Activated CD4-positive, alpha-beta T cell treated with anti-CD3 and anti-CD28 coated beads, Interleukin-2, amount 10 ng/mL, durations not matched to agents 24 days and 14 days (primary cell): ENCODE measurements at regions not wholly inside any gene's neighbourhood (a gene's known extent, or its start where the extent isn't known, plus 50 kb on each side); places are given as distances from the start of the nearest gene placed in this dataset.

Source experiments
- DNase-seq: peaks from one replicate; pipeline ENCODE4 v3.0.0; 2022
- H3K27ac Mint-ChIP-seq: one replicate; pipeline ENCODE4 v1.8.0; 2022; ENCODE audit warnings: mild to moderate bottlenecking, mixed read lengths
- H3K27me3 Mint-ChIP-seq: one replicate; pipeline ENCODE4 v1.8.0; 2022; ENCODE audit warnings: mixed read lengths
- H3K36me3 Mint-ChIP-seq: one replicate; pipeline ENCODE4 v1.8.0; 2022; ENCODE audit warnings: low read depth, mild to moderate bottlenecking, mixed read lengths
- H3K4me1 Mint-ChIP-seq: one replicate; pipeline ENCODE4 v1.8.0; 2021; ENCODE audit warnings: mixed read lengths
- H3K4me3 Mint-ChIP-seq: one replicate; pipeline ENCODE4 v1.8.0; 2022; ENCODE audit warnings: mild to moderate bottlenecking, moderate library complexity, mixed read lengths
- H3K9me3 Mint-ChIP-seq: one replicate; pipeline ENCODE4 v1.8.0; 2021; ENCODE audit warnings: mixed read lengths
- intact Hi-C: fragments of 100-400 bp; cut with micrococcal nuclease; formaldehyde crosslinking; loops from one replicate; pipeline ENCODE4 v1.15.1; 2023

DNA sequence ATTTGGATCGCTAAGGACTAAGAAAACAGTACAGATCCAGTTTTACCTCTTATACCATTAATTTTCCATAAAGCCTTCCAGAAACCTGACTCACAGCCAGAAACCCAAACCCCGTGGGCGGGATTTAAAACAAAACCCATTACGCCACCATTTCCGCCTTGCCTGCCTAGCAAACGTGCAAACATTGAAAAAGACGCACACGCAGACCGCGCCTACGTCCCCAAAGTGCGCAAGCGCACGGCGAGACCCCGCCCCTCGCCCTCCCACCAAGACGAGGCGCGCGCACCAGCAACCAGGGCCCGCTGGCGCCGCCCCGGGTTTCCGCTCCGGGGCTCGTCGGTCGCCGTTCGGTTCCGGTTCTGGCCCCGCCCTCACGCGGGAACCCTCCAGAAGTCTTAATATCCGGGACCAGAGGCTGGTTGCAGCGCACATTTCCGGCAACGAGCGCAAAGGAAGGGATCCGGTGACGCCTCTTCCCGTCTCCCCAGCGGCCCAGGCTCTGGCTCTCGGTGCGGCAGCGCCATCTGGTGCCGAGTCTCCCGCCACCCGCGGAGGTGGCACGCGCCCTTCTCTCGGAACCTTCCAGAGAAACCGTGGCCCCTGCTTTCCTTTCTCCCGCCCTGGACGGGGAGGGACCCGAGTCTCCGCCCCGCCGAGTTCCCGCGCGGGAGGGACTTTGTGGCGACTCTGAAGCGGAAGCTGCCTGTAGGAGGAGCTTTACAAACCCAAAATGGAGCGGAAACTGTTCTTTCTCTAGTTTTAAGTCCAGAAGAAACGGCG, 256.9 kb upstream of the STARD13 start:
- H3K36me3 Mint-ChIP-seq: peaks cover 3% of the 10 kb centered on the region
- peaks cover 11% of the 10 kb centered on the region for H3K9me3 Mint-ChIP-seq
- peak overlapping the region; percentile 90 for H3K4me3 Mint-ChIP-seq
- H3K27me3 Mint-ChIP-seq: peaks cover 2% of the 10 kb centered on the region
- intact Hi-C loops: loop anchor here (1.0 to 10.0 kb wide), 19 partner anchors 45 to 1508 kb away; partner anchors contain the start of genes BRCA2, FRY, N4BP2L2 and PDS5B
- peaks cover 37% of the 10 kb centered on the region for H3K4me1 Mint-ChIP-seq
- H3K27ac Mint-ChIP-seq: peak overlapping the region; percentile 99
- peak; percentile 100 for DNase-seq

DNA sequence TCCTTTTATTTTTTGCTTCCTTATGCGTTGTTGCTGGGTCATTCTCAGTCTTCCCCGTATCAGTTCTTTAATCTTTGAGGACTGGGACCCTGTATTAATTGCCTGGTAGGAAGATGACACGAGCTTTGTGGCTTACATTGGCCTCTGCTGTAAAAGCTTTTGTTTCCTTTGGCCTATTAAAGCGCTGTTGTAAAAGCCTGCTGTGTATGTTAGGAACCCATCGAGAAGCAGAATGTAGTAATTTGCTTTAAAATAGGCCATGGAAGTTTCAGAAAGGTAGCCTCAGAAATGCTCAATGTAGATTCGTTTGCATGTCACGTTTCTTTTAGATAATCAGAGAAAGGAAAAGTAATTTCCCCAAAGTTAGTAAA, 257.5 kb upstream of the STARD13 start:
- peak overlapping the region; percentile 99 for H3K27ac Mint-ChIP-seq
- H3K4me1 Mint-ChIP-seq: peaks cover 36% of the 10 kb centered on the region
- H3K36me3 Mint-ChIP-seq: peaks cover 3% of the 10 kb centered on the region
- H3K4me3 Mint-ChIP-seq: peak overlapping the region; percentile 90
- peaks cover 11% of the 10 kb centered on the region for H3K9me3 Mint-ChIP-seq
- intact Hi-C loops: loop anchor here (1.0 to 10.0 kb wide), 7 partner anchors 46 to 1508 kb away; partner anchors contain the start of genes BRCA2, FRY and ZAR1L
- no peak for DNase-seq
- peaks cover 2% of the 10 kb centered on the region for H3K27me3 Mint-ChIP-seq

DNA sequence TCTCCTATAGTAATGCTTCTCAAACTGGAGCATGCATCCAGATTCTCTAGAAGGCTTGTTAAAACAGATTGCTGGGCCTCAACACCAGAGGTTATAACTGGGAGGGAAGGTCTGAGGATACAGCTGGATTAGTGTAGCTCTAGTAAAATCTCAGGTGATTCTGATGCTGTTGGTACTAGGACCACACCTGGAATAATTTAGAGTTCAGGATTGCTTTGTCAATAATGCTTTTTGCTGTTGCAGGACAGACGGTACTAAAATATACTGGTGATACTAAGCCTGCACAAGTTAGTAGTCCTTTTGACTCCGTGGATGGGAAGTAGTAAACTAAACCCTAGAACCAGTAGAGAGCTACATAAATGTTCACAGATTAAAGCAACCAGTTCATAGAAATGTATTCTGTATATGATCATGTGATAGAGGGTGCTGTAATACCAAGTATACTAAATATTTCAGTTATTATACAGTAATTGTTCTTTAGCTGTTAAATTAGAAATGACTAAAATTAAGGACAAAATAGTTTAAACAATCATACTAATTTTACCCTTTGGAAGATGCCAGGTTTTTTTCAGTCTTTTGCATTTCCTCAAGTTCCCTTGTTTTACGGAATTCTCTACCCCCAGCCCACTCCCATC, 258.2 kb upstream of the STARD13 start:
- Mint-ChIP-seq H3K27me3 (peaks cover 2% of the 10 kb centered on the region), H3K4me1 (peaks cover 36% of the 10 kb centered on the region), H3K4me3 (peak overlapping the region; percentile 90), H3K9me3 (peaks cover 11% of the 10 kb centered on the region), H3K27ac (peak overlapping the region; percentile 99), H3K36me3 (peaks cover 3% of the 10 kb centered on the region)
- intact Hi-C loops: loop anchor here (1.0 to 10.0 kb wide), 7 partner anchors 46 to 1509 kb away; partner anchors contain the start of genes BRCA2, FRY and ZAR1L
- peak; percentile 66 for DNase-seq

DNA sequence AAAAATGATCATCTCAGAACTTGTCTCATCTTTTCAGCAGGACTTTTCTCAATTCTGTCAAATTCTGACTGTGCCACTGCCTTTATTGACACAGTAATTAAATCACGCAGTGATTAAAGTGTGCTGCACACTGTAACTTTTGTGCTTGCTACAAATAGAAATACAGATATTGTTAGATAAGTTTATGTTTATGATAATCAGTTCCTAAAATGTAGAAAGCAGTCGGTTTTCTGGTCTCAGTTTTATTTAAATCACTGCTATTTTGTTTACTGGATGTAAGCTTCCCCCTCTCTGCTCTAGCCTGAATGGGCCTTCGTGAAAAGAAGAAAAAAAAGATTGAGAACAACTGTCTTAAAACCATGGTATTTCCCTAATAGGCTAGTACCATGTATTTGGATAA, 258.8 kb upstream of the STARD13 start:
- DNase-seq: no peak
- H3K27me3 Mint-ChIP-seq: peaks cover 2% of the 10 kb centered on the region
- peaks cover 11% of the 10 kb centered on the region for H3K9me3 Mint-ChIP-seq
- intact Hi-C loops: loop anchor here (5.0 to 10.0 kb wide), 3 partner anchors 47 to 1510 kb away; partner anchors contain the start of gene FRY
- peaks cover 3% of the 10 kb centered on the region for H3K36me3 Mint-ChIP-seq
- peak overlapping the region; percentile 99 for H3K27ac Mint-ChIP-seq
- H3K4me3 Mint-ChIP-seq: peak overlapping the region; percentile 90
- H3K4me1 Mint-ChIP-seq: peaks cover 36% of the 10 kb centered on the region

DNA sequence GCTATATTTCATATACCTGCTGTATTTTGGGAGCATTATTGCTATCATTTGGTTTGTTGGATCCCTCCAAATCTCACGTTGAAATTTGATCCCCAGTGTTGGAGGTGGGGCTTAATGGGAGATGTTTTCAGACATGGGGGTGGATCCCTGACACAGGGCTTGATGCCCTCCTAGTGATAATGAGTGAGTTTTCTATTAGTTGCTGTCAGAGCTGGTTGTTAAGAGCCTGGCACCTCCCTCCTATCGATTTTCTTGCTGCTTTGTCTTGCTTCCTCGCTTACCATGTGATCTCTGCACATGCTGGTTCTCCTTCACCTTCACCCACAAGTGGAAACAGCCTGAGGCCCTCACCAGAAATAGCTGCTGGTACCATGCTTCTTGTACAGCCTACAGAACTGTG, 259.9 kb upstream of the STARD13 start:
- peaks cover 1% of the 10 kb centered on the region for H3K36me3 Mint-ChIP-seq
- H3K4me1 Mint-ChIP-seq: peaks cover 33% of the 10 kb centered on the region
- intact Hi-C loops: loop anchor here (10.0 kb wide), 1 partner anchor 1511 kb away; the partner anchor contains the start of gene FRY
- no peak overlapping the region for H3K27ac Mint-ChIP-seq
- H3K27me3 Mint-ChIP-seq: peaks cover 2% of the 10 kb centered on the region
- DNase-seq: no peak
- peaks cover 7% of the 10 kb centered on the region for H3K9me3 Mint-ChIP-seq
- H3K4me3 Mint-ChIP-seq: no peak overlapping the region

DNA sequence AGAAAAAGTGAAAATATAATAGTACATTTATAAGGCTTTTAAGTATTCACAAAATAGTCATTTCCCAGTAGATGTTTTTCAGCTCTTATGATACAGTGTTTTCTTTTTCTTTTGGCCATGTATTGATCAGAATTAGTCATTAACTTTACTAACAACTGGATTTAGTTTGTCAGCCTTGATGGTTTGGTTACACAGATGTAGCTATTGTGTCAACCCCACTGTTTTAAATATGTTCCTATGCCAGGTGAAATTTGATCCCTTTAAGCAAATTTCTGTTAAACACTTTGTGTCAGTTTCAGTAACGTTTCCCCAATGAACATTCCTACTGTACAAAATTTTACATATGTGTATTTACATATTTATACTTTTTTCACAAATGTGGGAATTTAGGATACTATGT, 261.5 kb upstream of the STARD13 start:
- Mint-ChIP-seq H3K27me3 (peaks cover 2% of the 10 kb centered on the region), H3K27ac (no peak overlapping the region), H3K36me3 (no peaks in the 10 kb centered on the region), H3K9me3 (peaks cover 6% of the 10 kb centered on the region), H3K4me3 (no peak overlapping the region), H3K4me1 (peaks cover 23% of the 10 kb centered on the region)
- intact Hi-C loops: loop anchor here (10.0 kb wide), 1 partner anchor 1512 kb away; the partner anchor contains the start of gene FRY
- DNase-seq: no peak

DNA sequence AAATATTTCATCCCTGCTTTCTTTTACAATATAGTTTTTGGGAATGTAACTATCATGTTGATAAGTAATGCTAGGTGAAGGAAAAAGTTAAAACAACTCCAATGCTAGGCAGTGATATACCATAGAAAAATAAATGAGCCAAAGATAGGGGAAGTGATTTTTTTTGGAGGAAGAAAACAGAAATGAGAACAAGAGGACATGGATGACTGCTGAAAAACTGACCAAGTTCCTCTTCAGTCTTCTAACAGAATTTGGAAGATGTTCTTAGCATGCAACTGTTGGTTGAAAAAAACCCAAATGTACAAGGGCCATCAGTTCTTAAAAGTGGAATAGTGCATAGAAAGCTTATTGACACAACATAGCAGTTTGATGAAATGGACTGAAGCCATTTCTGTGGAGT, 262.5 kb upstream of the STARD13 start:
- Mint-ChIP-seq H3K4me3 (no peak overlapping the region), H3K36me3 (no peaks in the 10 kb centered on the region), H3K27ac (no peak overlapping the region), H3K9me3 (peaks cover 9% of the 10 kb centered on the region), H3K4me1 (peaks cover 20% of the 10 kb centered on the region), H3K27me3 (no peaks in the 10 kb centered on the region)
- intact Hi-C loops: loop anchor here (10.0 kb wide), 1 partner anchor 1513 kb away; the partner anchor contains the start of gene FRY
- DNase-seq: no peak

DNA sequence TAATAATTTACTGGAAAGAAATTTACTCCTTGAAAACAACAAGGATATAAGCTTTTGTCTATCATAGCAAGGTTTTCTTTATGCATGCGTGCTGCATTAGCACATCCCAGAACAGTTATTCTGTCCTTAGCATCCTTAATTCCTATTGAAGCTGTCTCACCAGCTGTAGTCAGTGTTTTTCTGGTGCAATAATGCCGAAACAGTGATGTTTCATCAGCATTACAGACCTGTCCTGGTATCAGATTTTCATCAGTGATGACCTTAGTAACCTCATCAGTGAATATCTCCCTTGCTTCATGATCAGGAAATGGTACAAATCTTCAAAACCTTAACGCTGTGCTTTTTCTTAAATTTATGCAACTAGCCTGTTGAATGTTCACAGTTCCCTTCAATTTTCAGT, 264.7 kb upstream of the STARD13 start:
- H3K4me1 Mint-ChIP-seq: peaks cover 10% of the 10 kb centered on the region
- H3K9me3 Mint-ChIP-seq: peaks cover 9% of the 10 kb centered on the region
- H3K36me3 Mint-ChIP-seq: no peaks in the 10 kb centered on the region
- no peak for DNase-seq
- H3K27ac Mint-ChIP-seq: no peak overlapping the region
- no peak overlapping the region for H3K4me3 Mint-ChIP-seq
- intact Hi-C loops: no loop called here
- H3K27me3 Mint-ChIP-seq: no peaks in the 10 kb centered on the region

DNA sequence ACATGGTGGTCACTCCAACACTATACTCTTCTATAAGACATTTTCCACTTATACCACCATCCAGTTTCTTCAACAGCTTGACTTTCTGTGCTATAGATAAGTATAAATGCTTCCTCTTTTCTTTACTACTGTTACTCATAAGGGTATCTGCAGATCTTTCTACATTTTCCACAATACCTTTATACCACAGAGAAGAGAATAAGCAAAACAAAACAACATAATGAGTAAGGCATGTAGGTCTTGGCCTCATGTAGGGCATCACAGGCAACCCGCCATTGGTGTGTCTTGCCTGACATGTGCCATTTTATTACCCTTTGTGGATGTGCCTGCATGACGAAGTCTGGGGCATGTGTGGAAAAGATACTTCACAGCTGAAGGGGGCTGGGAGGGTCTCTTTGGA, 265.3 kb upstream of the STARD13 start:
- H3K4me3 Mint-ChIP-seq: no peak overlapping the region
- H3K27ac Mint-ChIP-seq: peak overlapping the region; percentile 14
- H3K27me3 Mint-ChIP-seq: no peaks in the 10 kb centered on the region
- intact Hi-C loops: no loop called here
- DNase-seq: no peak
- no peaks in the 10 kb centered on the region for H3K36me3 Mint-ChIP-seq
- peaks cover 9% of the 10 kb centered on the region for H3K9me3 Mint-ChIP-seq
- peaks cover 8% of the 10 kb centered on the region for H3K4me1 Mint-ChIP-seq

DNA sequence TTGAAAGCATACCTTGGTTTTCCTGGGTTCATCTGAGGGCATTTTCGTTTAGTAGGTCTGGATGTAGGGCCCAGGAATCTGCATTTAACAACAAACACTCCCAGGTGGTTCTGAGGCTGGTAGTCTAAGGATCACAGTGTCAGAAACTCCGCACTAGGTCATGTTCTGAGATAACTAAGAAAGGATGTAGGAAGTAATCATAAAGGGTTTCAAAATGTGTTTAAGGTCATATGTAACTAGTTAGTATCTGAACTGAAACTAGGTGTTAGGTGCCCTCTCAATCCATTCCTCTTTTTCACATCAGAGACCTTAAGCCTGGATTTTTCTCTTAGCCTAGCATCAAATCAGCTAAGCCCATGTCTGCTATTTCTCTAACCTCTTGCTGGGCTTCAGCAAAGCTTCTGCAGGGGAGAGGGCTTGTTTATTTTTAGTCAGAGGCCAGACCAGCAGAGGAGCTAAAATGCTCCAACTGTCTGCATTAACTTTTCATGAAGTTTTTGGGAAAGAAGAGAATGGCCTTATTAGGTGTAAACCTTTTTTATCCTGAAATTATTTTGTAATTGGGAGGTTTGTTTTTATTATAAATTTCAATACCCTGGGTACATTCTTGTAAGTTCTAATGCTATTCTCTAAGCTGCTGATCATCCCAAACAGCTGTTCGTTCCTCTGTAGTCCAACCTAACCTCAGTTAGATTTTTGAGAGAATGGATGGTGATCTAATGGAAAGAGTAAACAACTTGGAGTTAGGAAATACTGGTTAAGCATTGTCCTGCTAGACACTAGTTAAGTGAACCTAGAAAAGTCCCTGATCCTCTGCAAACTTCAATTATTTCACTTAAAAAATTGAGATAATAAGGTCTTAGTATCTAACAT, 262.8 kb upstream of the RFC3 start:
- no peak overlapping the region for H3K4me3 Mint-ChIP-seq
- no peaks in the 10 kb centered on the region for H3K27me3 Mint-ChIP-seq
- peak overlapping the region; percentile 11 for H3K27ac Mint-ChIP-seq
- no peaks in the 10 kb centered on the region for H3K36me3 Mint-ChIP-seq
- peaks cover 13% of the 10 kb centered on the region for H3K4me1 Mint-ChIP-seq
- intact Hi-C loops: no loop called here
- peaks cover 9% of the 10 kb centered on the region for H3K9me3 Mint-ChIP-seq
- no peak for DNase-seq

DNA sequence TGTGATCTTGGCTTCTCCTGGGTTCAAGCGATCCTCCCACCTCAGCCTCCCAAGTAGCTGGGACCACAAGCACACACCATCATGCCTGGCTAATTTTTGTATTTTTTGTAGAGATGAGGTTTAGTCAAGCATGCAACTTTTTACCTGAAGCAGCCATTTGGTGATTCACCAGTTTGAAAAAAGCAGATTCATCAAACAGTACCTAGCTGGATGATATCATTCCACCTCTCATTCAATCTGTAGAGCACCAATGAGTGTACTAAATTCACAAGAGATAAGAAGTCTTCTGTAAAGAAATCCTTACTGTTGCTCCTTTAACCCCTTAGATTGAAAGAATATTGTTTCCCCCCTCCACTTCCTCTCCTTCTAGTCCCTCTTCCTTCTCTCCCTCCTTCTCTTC, 261.1 kb upstream of the RFC3 start:
- H3K27ac Mint-ChIP-seq: no peak overlapping the region
- peaks cover 4% of the 10 kb centered on the region for H3K9me3 Mint-ChIP-seq
- no peaks in the 10 kb centered on the region for H3K27me3 Mint-ChIP-seq
- intact Hi-C loops: no loop called here
- no peak overlapping the region for H3K4me3 Mint-ChIP-seq
- no peaks in the 10 kb centered on the region for H3K36me3 Mint-ChIP-seq
- DNase-seq: no peak
- H3K4me1 Mint-ChIP-seq: peaks cover 9% of the 10 kb centered on the region

DNA sequence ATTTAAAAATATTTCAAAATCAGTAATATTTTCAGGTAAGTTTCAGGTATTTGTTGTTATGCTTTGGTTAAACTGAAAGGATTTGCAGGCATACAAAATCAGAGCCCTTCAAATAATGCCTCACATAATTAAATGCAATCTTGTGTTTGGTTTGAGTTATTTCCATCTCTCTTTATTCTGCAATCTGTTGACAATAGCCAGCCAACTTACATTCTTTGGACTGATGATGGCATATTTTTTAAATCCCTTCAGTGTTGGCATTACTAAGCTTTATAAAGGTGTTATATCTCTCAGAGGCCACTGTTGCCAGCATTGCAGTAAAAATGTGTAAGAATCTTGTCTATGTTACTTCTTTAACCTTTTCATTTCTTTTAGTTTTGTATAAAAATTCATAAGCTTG, 257.2 kb upstream of the RFC3 start:
- intact Hi-C loops: loop anchor here (1.0 kb wide), 1 partner anchor 11 kb away; no protein-coding TSS in a partner anchor
- Mint-ChIP-seq H3K4me3 (no peak overlapping the region), H3K36me3 (no peaks in the 10 kb centered on the region), H3K27ac (no peak overlapping the region), H3K4me1 (peaks cover 5% of the 10 kb centered on the region), H3K9me3 (no peaks in the 10 kb centered on the region), H3K27me3 (no peaks in the 10 kb centered on the region)
- no peak for DNase-seq

DNA sequence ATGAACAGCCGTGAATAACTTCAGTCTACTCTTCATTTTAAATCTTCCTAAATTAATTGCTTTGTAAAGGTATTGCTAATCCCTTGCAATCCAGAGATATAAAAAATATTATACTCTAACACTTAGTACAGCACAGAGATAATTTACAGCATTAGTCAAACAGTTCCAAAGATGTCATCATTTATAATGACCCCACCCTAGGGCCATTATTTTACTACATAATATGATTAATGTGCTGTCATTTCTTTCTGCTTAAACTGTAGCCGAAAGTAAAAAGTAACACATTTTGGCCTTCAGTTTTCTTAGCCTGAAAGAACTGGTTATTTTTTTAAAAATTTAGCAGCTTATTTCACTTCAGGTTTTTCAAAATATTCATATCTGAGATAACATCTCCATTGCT, 256.3 kb upstream of the RFC3 start:
- Mint-ChIP-seq H3K36me3 (no peaks in the 10 kb centered on the region), H3K4me1 (peaks cover 5% of the 10 kb centered on the region), H3K9me3 (no peaks in the 10 kb centered on the region), H3K27me3 (no peaks in the 10 kb centered on the region), H3K27ac (no peak overlapping the region), H3K4me3 (no peak overlapping the region)
- intact Hi-C loops: loop anchor here (1.0 kb wide), 1 partner anchor 10 kb away; no protein-coding TSS in a partner anchor
- DNase-seq: no peak
